Neuronal stem cell (in vitro differentiated cells): ENCODE measurements at regions not wholly inside any gene's neighbourhood (a gene's known extent, or its start where the extent isn't known, plus 50 kb on each side); places are given as distances from the start of the nearest gene placed in this dataset.

Experiments
- DNase-seq: peaks from one replicate; pipeline ENCODE4 v3.0.0-alpha.2; 2013; ENCODE audit warnings: low spot score
- H2AFZ ChIP-seq: one replicate; pipeline ENCODE4 v1.6.1; 2013; ENCODE audit warnings: mild to moderate bottlenecking, low read length, inconsistent platforms
- H2AK5ac ChIP-seq: 2 replicates; pipeline ENCODE4 v1.6.1; 2013; ENCODE audit warnings: low read depth, mild to moderate bottlenecking, inconsistent platforms, low read length, moderate library complexity, mixed read lengths
- H2BK120ac ChIP-seq: 2 replicates; pipeline ENCODE4 v1.6.1; 2013; ENCODE audit warnings: low read depth, mild to moderate bottlenecking, inconsistent platforms, low read length, moderate library complexity, mixed read lengths
- H2BK12ac ChIP-seq: one replicate; pipeline ENCODE4 v1.6.1; 2013; ENCODE audit warnings: low read length, inconsistent platforms
- H2BK15ac ChIP-seq: 2 replicates; pipeline ENCODE4 v1.6.1; 2013; ENCODE audit warnings: mild to moderate bottlenecking, low read length, inconsistent platforms, mixed read lengths
- H2BK5ac ChIP-seq: one replicate; pipeline ENCODE4 v1.6.1; 2013; ENCODE audit warnings: inconsistent platforms, mild to moderate bottlenecking, low read length, moderate library complexity
- H3K14ac ChIP-seq: one replicate; pipeline ENCODE4 v1.6.1; 2013; ENCODE audit warnings: low read length, inconsistent platforms
- H3K18ac ChIP-seq: 2 replicates; pipeline ENCODE4 v1.6.1; 2013; ENCODE audit warnings: low read length, inconsistent platforms
- H3K23ac ChIP-seq: 2 replicates; pipeline ENCODE4 v1.6.1; 2013; ENCODE audit warnings: low read depth, mild to moderate bottlenecking, mixed read lengths, low read length, inconsistent platforms; ENCODE audit not compliant: poor library complexity
- H3K27ac ChIP-seq: replicated peaks from 3 replicates; pipeline ENCODE4 v1.5.1; 2013; ENCODE audit warnings: low read length, inconsistent platforms
- H3K27me3 ChIP-seq, 3 experiments: 2 replicates each; pipeline ENCODE4 v1.6.1; 2013; ENCODE audit warnings: low read length in 3 of 3, mild to moderate bottlenecking in 2 of 3, inconsistent platforms in 1 of 3, low read depth in 1 of 3, mixed read lengths in 1 of 3, moderate library complexity in 1 of 3; ENCODE audit not compliant: control insufficient read depth in 3 of 3, insufficient read depth in 3 of 3
- H3K36me3 ChIP-seq, 2 donors: replicated peaks in 1 of 2; 2 replicates each; pipeline ENCODE4 v1.6.1; 2013; ENCODE audit warnings: low read length in 2 of 2; ENCODE audit not compliant: control insufficient read depth in 2 of 2, insufficient read depth in 2 of 2
- H3K4ac ChIP-seq: 2 replicates; pipeline ENCODE4 v1.6.1; 2013; ENCODE audit warnings: inconsistent platforms, mild to moderate bottlenecking, low read length, moderate library complexity
- H3K4me1 ChIP-seq, 2 donors: 1 replicate in 1 of 2; 2 replicates in 1 of 2; pipeline ENCODE4 v1.6.1; 2013; ENCODE audit warnings: low read length in 2 of 2, low read depth in 1 of 2; ENCODE audit not compliant: control insufficient read depth in 2 of 2, insufficient read depth in 1 of 2
- H3K4me2 ChIP-seq: one replicate; pipeline ENCODE4 v1.6.1; 2013; ENCODE audit warnings: mild to moderate bottlenecking, low read length, inconsistent platforms; ENCODE audit not compliant: insufficient read depth, poor library complexity, severe bottlenecking
- H3K4me3 ChIP-seq, 2 donors: 2 replicates each; pipeline ENCODE4 v1.5.1; 2013; ENCODE audit warnings: low read length in 2 of 2, mild to moderate bottlenecking in 2 of 2, inconsistent platforms in 1 of 2, moderate library complexity in 1 of 2
- H3K79me1 ChIP-seq: one replicate; pipeline ENCODE4 v1.6.1; 2013; ENCODE audit warnings: low read depth, mild to moderate bottlenecking, inconsistent platforms, low read length, moderate library complexity
- H3K9ac ChIP-seq: one replicate; pipeline ENCODE4 v1.6.1; 2013; ENCODE audit warnings: mild to moderate bottlenecking, low read depth, low read length, inconsistent platforms; ENCODE audit not compliant: poor library complexity
- H3K9me3 ChIP-seq, 2 donors: replicated peaks in 1 of 2; 2 replicates each; pipeline versions ENCODE3 to v1.6.1; 2013; ENCODE audit warnings: low read length in 2 of 2, mild to moderate bottlenecking in 2 of 2, inconsistent platforms in 1 of 2, low read depth in 1 of 2, mixed read lengths in 1 of 2, moderate library complexity in 1 of 2; ENCODE audit not compliant: control insufficient read depth in 2 of 2, insufficient read depth in 1 of 2
- H4K8ac ChIP-seq: one replicate; pipeline ENCODE4 v1.6.1; 2013; ENCODE audit warnings: low read depth, mild to moderate bottlenecking, inconsistent platforms, low read length, moderate library complexity
- H4K91ac ChIP-seq: one replicate; pipeline ENCODE4 v1.6.1; 2013; ENCODE audit warnings: low read length, low read depth, mild to moderate bottlenecking, inconsistent platforms; ENCODE audit not compliant: poor library complexity
- WGBS, 2 donors: extraction: QIAGEN DNeasy Blood & Tissue Kit; methylation state at CpG; one replicate each; pipeline ENCODE4 v1.1.7; 2013; ENCODE audit warnings: missing lambda C conversion rate in 2 of 2, mixed read lengths in 1 of 2; ENCODE audit not compliant: insufficient read length in 2 of 2, insufficient replicate concordance in 1 of 2; ENCODE audit errors: extremely low coverage in 2 of 2; 5-methylcytosine and 5-hydroxymethylcytosine counted together

DNA sequence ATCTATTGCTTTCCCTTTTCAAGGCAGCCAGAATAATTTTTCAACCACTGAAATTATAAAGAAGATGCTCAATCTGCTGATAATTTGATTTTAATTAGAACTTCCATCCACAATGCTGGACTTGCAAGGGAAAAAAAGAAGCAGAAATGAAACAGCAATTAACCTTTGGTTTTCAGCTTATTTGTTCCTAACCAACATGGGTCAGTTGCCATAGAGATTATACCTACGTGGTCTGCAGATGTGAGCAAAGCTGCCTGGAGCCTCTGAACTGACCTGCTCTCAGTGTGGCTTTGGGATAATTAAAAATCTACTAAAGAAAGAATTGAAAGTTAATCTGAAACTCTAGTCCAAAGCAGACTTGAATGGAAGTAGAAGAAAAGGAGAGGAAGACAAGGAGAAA is 195.7 kb upstream of the API5 start:
- H3K23ac ChIP-seq: no peak overlapping the region
- no peak overlapping the region for H3K9ac ChIP-seq
- no peak overlapping the region for H2AFZ ChIP-seq
- no peak overlapping the region for H2BK120ac ChIP-seq
- no peak overlapping the region for H3K4me2 ChIP-seq
- no peak overlapping the region for H2BK12ac ChIP-seq
- no peak overlapping the region for H2BK15ac ChIP-seq
- no peaks in the 10 kb centered on the region for H3K9me3 ChIP-seq
- no peak overlapping the region for H2BK5ac ChIP-seq
- H3K27ac ChIP-seq: no peak overlapping the region
- H3K36me3 ChIP-seq: no peaks in the 10 kb centered on the region
- H3K27me3 ChIP-seq: no peaks in the 10 kb centered on the region
- DNase-seq: no peak
- H3K4me3 ChIP-seq: no peak overlapping the region
- no peaks in the 10 kb centered on the region for H3K79me1 ChIP-seq
- H2AK5ac ChIP-seq: no peak overlapping the region
- no peak overlapping the region for H3K18ac ChIP-seq
- H4K91ac ChIP-seq: no peak overlapping the region
- H3K14ac ChIP-seq: no peak overlapping the region
- peaks cover 0 to 2% of the 10 kb centered on the region in 2 donors for H3K4me1 ChIP-seq
- H4K8ac ChIP-seq: no peak overlapping the region
- H3K4ac ChIP-seq: no peak overlapping the region
- no CpG with 5 or more reads among the region's 1 CpG for WGBS, 2 donors

GRCh38 chr11:43119275-43119970 is 192.4 kb upstream of the API5 start:
- no peak overlapping the region for H3K9ac ChIP-seq
- H3K14ac ChIP-seq: no peak overlapping the region
- H2BK120ac ChIP-seq: no peak overlapping the region
- no peak overlapping the region for H2AK5ac ChIP-seq
- no peak overlapping the region for H2BK15ac ChIP-seq
- no peaks in the 10 kb centered on the region for H3K27me3 ChIP-seq
- no peaks in the 10 kb centered on the region for H3K79me1 ChIP-seq
- H2BK5ac ChIP-seq: no peak overlapping the region
- H3K4me3 ChIP-seq: no peak overlapping the region
- H3K23ac ChIP-seq: no peak overlapping the region
- H4K91ac ChIP-seq: no peak overlapping the region
- no peak overlapping the region for H3K4me2 ChIP-seq
- WGBS, 2 donors: no CpG with 5 or more reads among the region's 4 CpGs
- H3K9me3 ChIP-seq: no peaks in the 10 kb centered on the region
- no peak overlapping the region for H3K27ac ChIP-seq
- peaks cover 0 to 2% of the 10 kb centered on the region in 2 donors for H3K4me1 ChIP-seq
- no peak overlapping the region for H2AFZ ChIP-seq
- H4K8ac ChIP-seq: no peak overlapping the region
- no peak overlapping the region for H2BK12ac ChIP-seq
- H3K36me3 ChIP-seq: no peaks in the 10 kb centered on the region
- H3K4ac ChIP-seq: no peak overlapping the region
- H3K18ac ChIP-seq: no peak overlapping the region
- DNase-seq: no peak

GRCh38 chr11:43122546-43122945 is 189.2 kb upstream of the API5 start:
- Histone ChIP-seq H3K27ac (no peak overlapping the region), H3K23ac (no peak overlapping the region), H2AFZ (no peak overlapping the region), H3K27me3 (no peaks in the 10 kb centered on the region), H3K36me3 (no peaks in the 10 kb centered on the region), H3K9me3 (no peaks in the 10 kb centered on the region), H3K4me1 (no peaks in the 10 kb centered on the region), H3K79me1 (no peaks in the 10 kb centered on the region), H3K18ac (no peak overlapping the region), H2BK12ac (no peak overlapping the region), H2BK5ac (no peak overlapping the region), H3K14ac (no peak overlapping the region), H4K8ac (no peak overlapping the region), H2AK5ac (no peak overlapping the region), H3K4me2 (no peak overlapping the region), H3K4ac (no peak overlapping the region), H3K9ac (no peak overlapping the region), H2BK120ac (no peak overlapping the region), H4K91ac (no peak overlapping the region), H2BK15ac (no peak overlapping the region), H3K4me3 (no peak overlapping the region)
- WGBS, 2 donors: no CpG with 5 or more reads among the region's 3 CpGs
- no peak for DNase-seq

- Histone ChIP-seq H4K8ac (no peak overlapping the region), H3K36me3 (no peaks in the 10 kb centered on the region), H3K79me1 (no peaks in the 10 kb centered on the region), H3K4ac (no peak overlapping the region), H3K4me2 (no peak overlapping the region), H3K4me3 (no peak overlapping the region), H3K9ac (no peak overlapping the region), H2AFZ (no peak overlapping the region), H2BK15ac (no peak overlapping the region), H3K27ac (no peak overlapping the region), H3K18ac (no peak overlapping the region), H2BK120ac (no peak overlapping the region), H3K14ac (no peak overlapping the region), H3K4me1 (no peaks in the 10 kb centered on the region), H2AK5ac (no peak overlapping the region), H3K9me3 (no peaks in the 10 kb centered on the region), H2BK5ac (no peak overlapping the region), H4K91ac (no peak overlapping the region), H3K23ac (no peak overlapping the region), H2BK12ac (no peak overlapping the region), H3K27me3 (no peaks in the 10 kb centered on the region)
- no CpG with 5 or more reads among the region's 1 CpG for WGBS, 2 donors
- no peak for DNase-seq
Measured at GRCh38 chr11:43123443-43123842, 188.4 kb upstream of the API5 start.
